ENCODE measurements at regions not wholly inside any gene's neighbourhood (a gene's known extent, or its start where the extent isn't known, plus 50 kb on each side); places are given as distances from the start of the nearest gene placed in this dataset.
"Not testable (repeated sequence)": the region's sequence is repeated elsewhere in the genome, so short reads cannot be mapped to it uniquely, and the experiment has no call there.

GRCh38 chr2:57050007-57050406, 866.2 kb downstream of the CCDC85A start:
- DNase-seq (ENCODE audit: low read depth, low spot score), result no peak
- in situ Hi-C loops (cut with HindIII; ENCODE audit: low sequenced_read_pairs), result no loop called here
- H3K4me3 ChIP-seq (ENCODE audit: low read depth, low read length), result no peak overlapping the region
- no peak for TF ChIP-seq CTCF (IDR thresholded peaks at IDR 0.05; ENCODE audit: low read depth, low read length)

- H3K4me3 ChIP-seq (ENCODE audit: low read depth, low read length); DNase-seq (ENCODE audit: low read depth, low spot score); in situ Hi-C loops (cut with HindIII; ENCODE audit: low sequenced_read_pairs): not testable (repeated sequence)
Measured at GRCh38 chr2:57066301-57066700, 882.5 kb downstream of the CCDC85A start.

GRCh38 chr2:57075226-57075625, 891.4 kb downstream of the CCDC85A start:
- in situ Hi-C loops (cut with HindIII; ENCODE audit: low sequenced_read_pairs), result no loop called here
- no peak overlapping the region for H3K4me3 ChIP-seq (ENCODE audit: low read depth, low read length)
- no peak for DNase-seq (ENCODE audit: low read depth, low spot score)
- no peak for TF ChIP-seq CTCF (IDR thresholded peaks at IDR 0.05; ENCODE audit: low read depth, low read length)

- in situ Hi-C loops (cut with HindIII; ENCODE audit: low sequenced_read_pairs), result no loop called here
- DNase-seq (ENCODE audit: low read depth, low spot score), result no peak
- no peak for TF ChIP-seq CTCF (IDR thresholded peaks at IDR 0.05; ENCODE audit: low read depth, low read length)
- no peak overlapping the region for H3K4me3 ChIP-seq (ENCODE audit: low read depth, low read length)
Measured at GRCh38 chr2:57080035-57080434, 896.2 kb downstream of the CCDC85A start.

GRCh38 chr2:57084697-57085281, 901.0 kb downstream of the CCDC85A start:
- H3K4me3 ChIP-seq (ENCODE audit: low read depth, low read length), result no peak overlapping the region
- DNase-seq (ENCODE audit: low read depth, low spot score), result no peak
- in situ Hi-C loops (cut with HindIII; ENCODE audit: low sequenced_read_pairs), result no loop called here
- no peak for TF ChIP-seq CTCF (IDR thresholded peaks at IDR 0.05; ENCODE audit: low read depth, low read length)

- in situ Hi-C loops (cut with HindIII; ENCODE audit: low sequenced_read_pairs), result no loop called here
- no peak for DNase-seq (ENCODE audit: low read depth, low spot score)
- no peak for TF ChIP-seq CTCF (IDR thresholded peaks at IDR 0.05; ENCODE audit: low read depth, low read length)
- no peak overlapping the region for H3K4me3 ChIP-seq (ENCODE audit: low read depth, low read length)
Measured at GRCh38 chr2:57093020-57093419, 909.2 kb downstream of the CCDC85A start.

- in situ Hi-C loops (cut with HindIII; ENCODE audit: low sequenced_read_pairs), result no loop called here
- no peak overlapping the region for H3K4me3 ChIP-seq (ENCODE audit: low read depth, low read length)
- no peak for DNase-seq (ENCODE audit: low read depth, low spot score)
- no peak for TF ChIP-seq CTCF (IDR thresholded peaks at IDR 0.05; ENCODE audit: low read depth, low read length)
Measured at GRCh38 chr2:57097855-57098254, 914.1 kb downstream of the CCDC85A start.

Data from astrocyte of the spinal cord (primary cell).